NCI-H2171 (cell line): ENCODE measurements at regions not wholly inside any gene's neighbourhood (a gene's known extent, or its start where the extent isn't known, plus 50 kb on each side); places are given as distances from the start of the nearest gene placed in this dataset.

Source experiments
- DNase-seq: peaks from one replicate; lab custom pipeline; 2025; lab: John Stamatoyannopoulos, UW

DNA sequence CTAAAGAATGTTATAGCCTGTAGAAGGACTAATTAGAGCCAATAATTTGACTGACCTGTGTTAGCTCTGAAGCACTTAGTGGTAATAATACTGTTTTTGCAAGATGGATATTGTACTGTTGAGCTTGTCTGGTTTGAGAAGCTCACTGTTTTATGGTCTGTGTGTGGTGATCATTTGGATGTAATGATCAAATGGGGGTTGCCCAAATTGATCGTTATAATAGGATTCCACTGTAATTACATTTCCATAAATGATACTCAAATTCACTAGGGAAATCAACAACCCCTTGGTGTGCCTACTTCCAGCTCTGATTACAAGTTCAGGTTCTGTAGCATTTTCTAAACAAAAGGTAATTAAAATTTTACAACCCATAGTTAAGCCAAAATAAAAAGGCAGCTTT lies 971.4 kb downstream of the TTLL7 start:
- DNase-seq, result no peak

DNA sequence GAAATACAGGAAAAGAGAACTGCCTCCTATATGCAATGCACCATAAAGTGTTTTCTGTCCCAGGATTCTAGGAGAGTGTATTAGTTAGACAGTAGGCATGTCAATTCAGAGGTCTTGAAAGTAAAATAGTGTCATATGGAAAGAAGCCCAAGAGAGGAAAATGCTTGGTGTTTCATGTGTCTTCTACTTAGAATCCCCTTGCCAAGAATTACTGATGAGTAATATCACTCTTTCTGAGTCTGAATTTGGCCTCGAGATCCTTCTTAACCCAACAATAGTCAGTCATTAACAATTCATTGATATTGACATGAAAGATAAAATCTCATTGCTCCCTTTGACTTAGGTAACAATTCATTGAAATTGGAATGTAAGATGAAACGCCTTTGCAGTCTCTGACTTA lies 972.2 kb downstream of the TTLL7 start:
- no peak for DNase-seq

DNA sequence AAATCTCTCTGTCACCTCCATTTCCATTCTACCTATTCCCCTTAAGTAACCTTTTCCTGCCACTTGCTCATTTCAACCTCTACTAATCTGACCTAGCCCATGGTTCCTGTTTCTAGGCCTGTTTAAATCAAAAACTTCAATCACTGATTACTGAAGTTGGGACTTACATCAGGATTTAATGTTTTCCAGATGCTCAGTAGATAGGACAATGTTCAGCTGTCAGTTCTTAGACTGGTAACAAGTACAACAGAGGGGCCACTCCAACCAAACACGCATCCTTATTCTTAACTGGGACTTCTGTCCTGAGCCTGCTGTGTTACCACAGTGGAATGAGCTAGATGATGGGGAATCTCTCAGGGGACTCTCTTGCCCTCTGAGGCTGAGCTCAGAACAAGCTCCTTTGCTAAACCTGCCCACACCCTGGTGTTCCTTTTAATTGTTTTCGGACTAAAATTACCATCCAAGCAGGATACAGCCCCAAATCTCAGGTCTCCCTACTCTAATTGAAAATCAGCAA lies 974.6 kb downstream of the TTLL7 start:
- DNase-seq, result no peak

DNA sequence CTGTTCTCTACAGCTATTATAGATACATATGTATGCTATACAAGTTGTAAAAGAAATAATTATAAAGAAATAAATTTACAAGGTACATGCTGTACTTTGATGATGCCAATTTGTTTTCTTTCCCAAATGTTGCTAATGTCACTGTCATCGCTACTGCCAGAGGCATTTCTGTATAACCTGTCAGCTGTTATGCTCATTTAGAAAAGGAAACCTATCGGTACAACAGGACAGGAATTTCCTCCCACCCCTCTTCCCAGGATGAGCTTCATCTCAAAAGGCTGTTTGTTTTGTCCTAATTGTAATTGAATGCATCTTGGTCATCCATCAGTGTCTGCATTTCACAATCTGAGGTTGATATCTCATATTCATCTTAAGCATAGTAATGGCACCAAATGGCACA lies 975.7 kb downstream of the TTLL7 start:
- DNase-seq, result no peak

GRCh38 chr1:83022206-83022605 lies 976.7 kb downstream of the TTLL7 start:
- DNase-seq, result no peak

DNA sequence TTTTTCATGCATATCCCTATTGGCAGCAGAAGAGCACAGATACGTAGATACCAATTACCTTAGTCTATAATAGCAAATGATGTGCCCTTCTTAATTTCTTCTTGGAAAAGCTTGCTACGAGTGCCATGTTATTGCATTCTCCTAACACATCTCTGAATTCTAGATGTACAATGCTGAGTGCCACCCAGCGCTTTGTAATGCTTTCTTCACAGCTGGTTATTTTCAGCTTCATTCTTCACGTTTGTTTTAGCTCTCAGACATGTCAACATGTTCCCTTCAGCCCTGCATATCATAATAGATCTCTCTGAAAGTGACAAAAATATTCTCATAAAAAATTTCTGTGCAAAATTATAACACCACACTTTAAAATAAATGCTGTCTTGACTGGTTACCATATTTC lies 981.2 kb downstream of the TTLL7 start:
- DNase-seq, result no peak

- no peak for DNase-seq
Measured at GRCh38 chr1:83017276-83017675, 981.7 kb downstream of the TTLL7 start.

- no peak for DNase-seq
Measured at GRCh38 chr1:83016354-83016849, 982.5 kb downstream of the TTLL7 start.

GRCh38 chr1:83015163-83015562 lies 983.8 kb downstream of the TTLL7 start:
- DNase-seq, result no peak

DNA sequence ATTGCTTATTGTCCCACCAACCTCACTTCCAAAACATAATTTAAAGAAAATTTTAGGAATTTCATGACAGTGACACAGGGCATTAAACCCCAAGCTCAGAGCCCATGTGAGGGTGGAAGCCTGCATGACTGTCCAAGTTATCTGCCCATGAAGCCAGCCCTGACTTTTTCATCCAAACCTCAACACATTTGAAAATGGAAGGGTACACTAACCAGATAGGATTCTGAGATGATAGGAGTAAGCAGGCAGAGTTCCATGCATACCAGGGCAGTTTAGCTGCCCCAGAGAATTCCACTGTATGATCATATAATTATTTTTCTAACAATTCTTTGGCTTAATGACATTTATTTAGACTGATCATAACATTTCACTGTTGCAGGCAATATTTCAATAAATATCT lies 986.0 kb downstream of the TTLL7 start:
- no peak for DNase-seq

DNA sequence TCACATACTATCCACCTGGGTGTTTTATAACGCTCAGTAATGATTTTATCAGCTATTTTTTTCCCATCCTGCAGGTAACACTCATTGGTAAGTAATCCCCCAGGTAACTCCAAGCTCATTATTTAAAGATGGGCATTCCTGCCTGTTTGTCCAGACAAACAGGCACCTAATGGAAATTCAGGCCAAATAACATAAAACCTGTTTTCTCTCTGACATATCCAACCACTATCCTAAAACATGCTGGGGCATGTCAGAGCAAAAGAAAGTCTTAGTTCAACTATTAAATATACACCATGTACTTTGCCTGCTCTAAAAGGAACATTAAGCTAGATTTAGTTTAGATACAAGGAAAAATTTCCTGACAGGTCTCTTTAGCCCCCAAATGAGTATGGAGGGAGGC lies 987.7 kb downstream of the TTLL7 start:
- no peak for DNase-seq

GRCh38 chr1:83006271-83006670 lies 992.7 kb downstream of the TTLL7 start:
- DNase-seq, result no peak

DNA sequence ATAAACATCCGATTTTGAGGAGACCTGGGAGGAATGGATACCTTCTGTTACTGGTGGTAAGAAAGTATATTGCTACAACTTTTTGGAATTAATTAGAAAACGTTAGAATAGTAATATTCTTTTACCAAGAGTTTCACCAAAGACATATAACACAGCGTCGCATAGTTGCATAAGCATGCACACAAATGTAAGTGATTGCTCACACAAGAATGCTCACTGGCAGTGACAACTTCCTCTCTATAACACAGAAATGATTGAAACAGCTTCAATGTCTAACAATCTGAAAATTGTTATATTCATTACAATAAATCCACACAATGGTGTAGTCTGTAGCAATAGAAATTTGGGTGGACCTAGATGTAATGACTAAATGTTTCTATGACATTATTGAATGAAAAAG lies 998.6 kb downstream of the TTLL7 start:
- DNase-seq, result no peak

DNA sequence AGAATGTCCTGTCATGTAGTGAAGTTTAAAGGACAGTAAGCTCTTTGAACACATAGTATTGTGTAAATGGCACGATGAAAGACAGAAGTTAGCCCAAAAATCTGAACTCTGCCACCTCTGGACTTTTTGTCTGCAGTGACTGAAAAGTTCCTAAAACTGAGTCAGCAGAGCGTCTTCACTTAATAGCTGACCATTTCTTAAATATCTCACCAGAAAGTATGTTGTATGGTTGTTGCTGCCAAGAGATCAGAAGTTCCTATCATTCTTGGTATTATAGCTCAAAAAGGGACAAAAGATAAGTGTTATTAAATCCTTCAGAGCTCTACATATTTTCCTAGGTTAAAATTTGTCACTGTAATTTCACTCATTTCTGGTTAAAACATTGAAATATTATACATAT lies 1003.0 kb downstream of the TTLL7 start:
- DNase-seq, result no peak

DNA sequence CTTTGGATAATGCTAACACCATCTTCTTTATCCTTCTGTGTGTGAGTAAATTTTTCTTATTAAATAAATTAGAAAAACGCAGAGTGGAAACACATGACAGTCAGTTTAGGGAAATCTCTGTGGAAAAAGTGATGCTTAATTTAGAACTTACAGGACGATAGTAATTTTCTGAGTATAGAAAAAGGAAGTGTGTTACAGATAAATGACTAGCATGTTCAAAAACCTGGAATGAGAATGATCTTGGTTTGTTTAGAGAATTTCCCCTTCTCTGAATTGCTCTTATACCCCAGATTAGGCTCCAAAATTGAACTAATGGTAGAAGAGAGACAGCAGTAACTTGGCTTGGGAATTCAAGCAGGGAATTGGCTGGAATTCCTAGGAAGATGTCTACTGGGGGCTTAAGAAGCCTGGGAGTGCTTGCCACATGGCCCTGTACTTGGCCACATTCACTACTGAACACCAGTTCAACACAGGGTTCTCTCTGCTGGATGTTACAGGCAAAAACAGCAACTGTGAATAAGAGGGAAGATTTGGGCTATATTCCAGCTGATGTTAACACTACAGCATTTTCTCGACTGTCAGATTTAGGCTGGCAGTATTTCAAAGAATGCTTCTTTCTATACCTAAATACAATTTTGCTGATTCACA lies 1004.2 kb downstream of the TTLL7 start:
- no peak for DNase-seq

DNA sequence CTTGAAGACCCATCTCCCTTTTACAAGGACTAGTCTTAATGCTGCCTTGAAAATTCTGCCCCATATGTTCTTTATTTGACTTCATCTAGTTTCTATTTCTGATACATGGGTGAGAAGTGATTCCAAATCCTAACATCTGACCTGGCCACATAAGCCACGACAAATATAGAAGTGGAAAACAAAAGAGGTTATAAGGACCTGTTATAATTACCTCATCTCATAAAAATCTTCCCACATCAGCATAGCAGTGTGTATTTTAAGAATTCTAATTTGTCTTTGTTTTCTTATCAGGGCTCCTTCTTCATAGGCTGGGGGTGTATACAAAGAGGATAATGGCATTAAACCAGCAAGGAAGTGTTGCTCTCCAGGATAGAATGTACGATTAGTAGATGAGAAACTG lies 1007.4 kb downstream of the TTLL7 start:
- no peak for DNase-seq

DNA sequence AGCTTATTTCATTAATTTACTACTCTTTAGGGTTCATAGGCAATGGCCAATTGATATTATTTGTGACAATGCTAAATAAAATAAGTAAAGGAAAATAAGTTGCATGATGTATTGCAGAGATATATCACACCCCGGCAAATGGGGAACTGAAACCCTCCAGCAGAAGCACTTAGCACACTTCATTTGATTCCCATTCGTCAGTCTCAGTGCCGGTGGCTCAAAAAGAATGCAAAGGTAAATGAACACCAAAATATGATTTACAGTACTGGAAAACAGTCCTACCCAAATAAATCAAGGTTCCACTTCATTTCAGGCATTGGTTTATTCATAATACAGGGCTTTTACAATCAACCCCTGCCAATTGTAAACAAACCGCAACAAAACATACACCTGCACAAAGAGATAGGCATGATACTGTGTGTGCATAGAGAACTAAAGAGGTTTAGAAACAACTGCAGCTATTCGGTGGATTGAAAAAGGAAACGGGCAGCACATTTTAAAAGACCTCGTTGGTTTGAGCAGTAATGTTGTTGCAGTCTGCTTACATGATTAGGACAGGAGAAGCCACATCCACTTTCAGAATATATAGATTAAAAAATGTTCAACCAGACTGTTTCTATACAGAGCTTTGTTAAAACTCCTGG lies 1019.2 kb downstream of the TTLL7 start:
- no peak for DNase-seq

DNA sequence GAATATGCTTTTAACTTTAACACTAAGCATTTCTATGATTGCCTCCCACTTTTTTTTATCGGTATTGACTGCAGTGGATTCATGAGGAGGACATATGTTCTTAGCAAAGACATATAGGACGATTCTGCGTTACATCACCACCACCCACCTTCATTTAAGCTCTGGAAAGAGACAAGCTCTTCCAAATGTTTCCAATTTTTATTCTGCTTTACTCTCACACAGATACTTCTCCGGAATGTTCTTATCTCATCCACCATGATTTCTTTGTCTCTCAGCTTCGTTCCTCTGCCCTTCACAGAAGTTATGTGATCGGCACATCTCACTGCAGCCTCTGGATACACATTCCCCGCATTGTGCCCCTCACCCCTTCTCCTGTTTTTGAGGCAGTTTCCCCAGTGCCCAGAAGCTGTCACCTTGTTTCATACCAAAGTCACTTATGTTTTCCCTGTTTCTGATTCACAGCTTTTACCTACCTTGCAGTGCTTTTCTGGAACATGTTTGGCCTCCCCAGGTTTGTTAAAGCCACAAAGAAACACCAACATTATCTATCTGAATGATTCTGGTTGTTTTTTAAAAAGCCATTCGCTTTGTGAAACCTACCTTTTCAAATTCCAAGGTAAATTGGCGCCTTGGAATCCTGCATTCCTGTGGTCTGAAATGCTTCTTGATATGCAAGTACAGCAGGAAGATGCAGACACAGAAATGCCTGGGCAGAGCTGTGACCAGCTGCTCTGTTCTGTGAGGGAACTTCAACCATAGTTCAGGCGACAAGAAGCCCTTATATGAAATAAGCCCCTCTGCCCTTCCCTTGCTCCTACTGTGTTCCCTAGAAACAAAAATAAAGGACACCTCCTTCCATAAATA lies 1020.2 kb downstream of the TTLL7 start:
- no peak for DNase-seq

- no peak for DNase-seq
Measured at GRCh38 chr1:82972841-82973553, 1025.9 kb downstream of the TTLL7 start.

- DNase-seq, result no peak
Measured at GRCh38 chr1:82969340-82969739, 1029.6 kb downstream of the TTLL7 start.

GRCh38 chr1:82962658-82963057 lies 1036.3 kb downstream of the TTLL7 start:
- DNase-seq, result no peak

- no peak for DNase-seq
Measured at GRCh38 chr1:82950606-82951200, 1048.2 kb downstream of the TTLL7 start.
